LHCN-M2 (cell line): ENCODE measurements at regions not wholly inside any gene's neighbourhood (a gene's known extent, or its start where the extent isn't known, plus 50 kb on each side); places are given as distances from the start of the nearest gene placed in this dataset.
"Not testable (repeated sequence)": the region's sequence is repeated elsewhere in the genome, so short reads cannot be mapped to it uniquely, and the experiment has no call there.

Experiments
- DNase-seq: peaks from one replicate; pipeline ENCODE4 v3.0.0-alpha.2; 2012; ENCODE audit warnings: low read depth

DNA sequence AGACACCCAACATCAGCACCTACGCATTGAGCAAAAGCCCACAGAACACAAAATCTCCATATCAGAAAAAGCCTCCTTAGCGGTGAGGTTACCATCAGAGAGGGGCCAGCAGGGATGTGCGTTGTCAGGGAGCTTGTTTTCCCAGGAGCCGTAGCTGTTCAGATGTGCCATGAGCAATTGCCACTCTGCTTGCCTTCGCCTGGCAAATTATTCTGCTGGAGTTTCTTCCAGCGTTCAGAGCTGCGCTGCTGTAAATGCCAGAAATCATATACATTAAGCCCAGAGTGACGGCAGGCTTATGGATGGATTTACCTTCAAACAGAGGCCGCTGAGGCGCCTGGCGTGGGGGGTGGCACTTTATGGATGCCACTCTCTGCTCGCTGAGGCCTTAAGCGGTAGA, 632.3 kb downstream of the BCOR start:
- no peak for DNase-seq

DNA sequence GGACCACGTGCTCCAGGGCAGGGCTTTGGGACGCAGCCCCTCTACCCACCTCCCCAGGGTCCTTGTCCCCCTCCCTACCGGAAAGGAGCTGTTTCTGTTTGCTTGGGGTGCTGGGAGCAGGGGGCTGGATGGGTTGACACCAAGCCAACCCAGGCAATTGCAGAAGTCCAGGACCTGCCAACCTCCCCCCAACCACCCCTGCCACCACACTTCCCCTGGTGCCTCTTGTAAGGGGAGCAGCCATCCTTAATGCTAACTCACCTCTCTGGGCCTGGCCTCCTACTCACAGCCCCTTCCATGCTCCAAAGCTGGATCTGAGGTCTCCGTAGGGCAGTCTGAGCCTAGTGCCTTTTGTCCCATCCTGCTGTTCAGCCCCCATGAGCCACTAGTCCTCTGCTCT, 631.9 kb downstream of the BCOR start:
- DNase-seq = no peak

DNA sequence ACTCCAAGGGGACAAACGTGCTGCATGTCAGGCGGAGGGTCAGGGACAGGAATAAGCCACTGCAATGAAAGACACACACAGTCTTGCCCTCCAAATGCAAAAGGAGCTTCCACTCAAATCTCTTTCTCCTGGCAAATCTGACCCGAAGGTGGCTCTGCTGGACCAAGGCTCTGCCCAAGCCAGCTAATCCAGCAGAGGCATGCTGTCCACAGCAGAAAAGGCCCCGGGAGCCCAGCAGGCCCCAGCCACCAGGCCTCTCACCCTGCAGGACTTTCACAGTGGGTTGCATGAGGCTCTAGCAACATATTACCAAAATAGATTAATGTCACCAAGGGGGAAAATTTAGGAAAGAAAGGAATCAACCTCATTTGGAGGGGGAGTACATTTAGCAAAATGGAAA, 628.6 kb downstream of the BCOR start:
- DNase-seq = no peak

GRCh38 chrX:39470588-39471407, 627.0 kb downstream of the BCOR start:
- DNase-seq = no peak

DNA sequence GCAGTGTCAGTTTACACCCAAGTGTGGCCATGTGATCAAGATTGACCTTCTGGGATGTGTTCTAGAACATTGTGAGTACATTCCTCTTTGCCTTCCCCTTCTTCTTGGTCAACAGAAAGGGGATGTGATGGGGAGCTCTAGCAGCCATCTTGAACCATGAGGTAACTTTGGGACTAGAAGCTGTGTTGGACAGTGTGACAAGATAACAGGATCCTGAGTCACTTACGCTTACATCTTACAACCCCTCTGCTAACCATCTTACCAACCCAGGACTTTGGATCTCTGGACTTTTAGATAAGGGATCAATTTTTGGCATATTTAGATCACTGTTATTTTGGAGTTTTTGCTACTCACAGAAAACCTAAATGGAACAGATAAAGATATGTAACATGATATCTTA, 625.6 kb downstream of the BCOR start:
- DNase-seq = no peak

DNA sequence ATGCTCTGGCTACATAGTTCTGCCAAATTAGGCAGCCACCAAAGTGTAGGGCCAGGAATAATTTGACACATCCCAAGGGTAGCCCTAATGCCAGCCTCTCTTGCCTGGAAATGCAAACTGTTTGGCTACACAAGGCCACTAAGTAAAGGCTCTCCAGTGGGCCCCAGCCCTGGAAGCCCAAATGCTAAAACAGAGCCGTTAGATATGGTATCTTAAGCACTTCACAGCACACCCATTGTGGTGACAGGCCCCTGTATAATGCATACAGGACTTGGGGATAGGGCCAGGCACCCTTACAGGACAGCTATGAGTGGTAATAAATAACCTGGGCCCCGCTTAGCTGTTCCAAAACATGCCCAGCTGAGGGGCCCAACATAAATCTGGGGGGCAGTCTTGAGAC, 623.9 kb downstream of the BCOR start:
- DNase-seq = no peak

- no peak for DNase-seq
These were observed 622.4 kb downstream of the BCOR start for GRCh38 chrX:39475372-39475771.

DNA sequence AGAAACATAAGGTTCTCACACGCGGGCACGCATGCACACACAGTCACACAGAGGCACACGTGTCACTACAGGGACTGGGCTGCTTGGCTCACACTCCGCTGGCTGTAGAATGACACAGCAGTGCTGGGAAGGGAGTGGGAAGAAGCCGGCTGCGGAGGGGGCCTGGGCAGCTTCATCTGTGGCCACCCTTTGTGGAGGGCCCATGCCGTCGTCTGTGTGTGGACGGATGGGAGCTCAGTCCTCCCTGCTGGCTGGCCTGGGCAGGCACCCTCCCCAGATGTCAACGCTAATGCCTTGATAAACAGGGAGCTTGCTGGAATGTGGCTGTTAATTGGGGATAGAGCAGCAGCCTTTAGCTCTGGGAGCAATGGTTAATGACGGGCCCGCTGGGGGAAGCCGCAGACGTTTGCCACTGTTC, 621.1 kb downstream of the BCOR start:
- no peak for DNase-seq

DNA sequence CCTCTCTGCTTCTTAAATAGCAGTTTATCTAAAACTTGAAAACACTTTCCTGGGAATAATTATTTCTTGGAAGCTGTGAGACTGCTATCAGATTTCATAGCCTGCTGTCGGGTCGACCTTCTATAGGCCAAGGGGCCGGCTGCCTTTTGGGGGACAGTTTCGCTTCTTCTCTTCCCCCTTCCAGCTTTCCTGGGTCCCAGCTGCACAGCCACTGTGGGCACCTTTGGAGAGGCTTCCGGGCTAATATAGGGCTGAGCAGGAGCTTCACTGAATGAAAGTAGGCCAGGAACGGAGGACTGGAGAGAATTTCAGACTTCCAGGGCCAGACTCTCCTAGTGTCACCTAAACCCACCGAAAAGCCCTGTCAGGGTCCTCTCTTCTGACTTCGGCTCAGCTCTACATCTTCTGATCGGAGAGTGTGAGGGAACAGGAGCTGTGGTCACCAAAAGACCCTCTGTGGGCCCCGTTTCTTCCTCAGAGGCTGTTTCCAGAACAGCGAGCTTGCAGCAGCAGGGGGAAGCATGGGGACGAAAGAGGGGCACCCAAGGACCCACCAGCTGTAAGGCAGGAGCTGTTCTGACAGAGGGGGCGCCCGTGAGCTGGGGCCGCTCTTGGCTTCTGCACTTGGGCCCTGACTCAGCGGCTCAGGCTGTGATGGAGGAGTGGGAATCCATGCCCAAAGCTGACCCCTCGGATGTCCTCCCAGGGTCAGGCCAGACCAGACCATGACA, 620.6 kb downstream of the BCOR start:
- no peak for DNase-seq

DNA sequence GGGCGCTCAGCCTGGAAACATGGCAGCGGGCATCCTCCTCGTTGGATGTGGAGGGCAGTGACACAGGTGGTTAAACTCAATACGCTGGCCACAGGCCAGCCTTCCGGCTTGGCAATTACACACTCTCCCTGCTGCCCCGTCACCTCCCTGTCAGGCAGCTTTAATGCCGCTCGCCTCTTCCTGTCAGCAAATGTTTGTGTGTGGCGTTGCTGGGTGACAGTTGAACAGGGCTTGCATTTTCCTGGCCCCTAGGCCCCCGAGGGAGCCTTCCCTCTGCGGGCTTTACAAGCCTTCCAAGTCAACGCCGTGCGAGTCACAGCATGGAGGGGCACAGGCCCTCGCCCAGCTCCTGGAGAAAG, 620.0 kb downstream of the BCOR start:
- no peak for DNase-seq

- DNase-seq = no peak
These were observed 617.9 kb downstream of the BCOR start for GRCh38 chrX:39479856-39480255.

DNA sequence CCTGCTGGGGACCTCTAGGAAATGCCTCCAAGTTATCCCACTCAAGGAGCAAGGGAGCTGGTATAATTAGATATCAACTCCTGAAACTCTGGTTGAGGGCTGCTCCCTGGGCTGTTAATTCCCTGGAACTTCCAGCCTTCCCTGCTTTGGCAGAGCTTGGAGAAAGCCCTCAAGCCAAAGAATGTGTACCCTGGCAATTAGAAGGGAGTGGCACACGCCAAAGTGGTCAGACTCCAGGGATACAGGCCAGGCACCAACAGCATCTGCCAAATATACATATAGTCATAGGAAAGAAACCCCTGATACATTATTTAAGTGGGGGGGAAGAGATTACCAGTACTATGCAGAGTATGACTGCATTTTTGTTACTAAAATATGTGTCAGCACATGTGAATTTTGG, 616.8 kb downstream of the BCOR start:
- DNase-seq = no peak

- no peak for DNase-seq
These were observed 616.1 kb downstream of the BCOR start for GRCh38 chrX:39481621-39482020.

GRCh38 chrX:39484159-39485068, 613.3 kb downstream of the BCOR start:
- DNase-seq = no peak

DNA sequence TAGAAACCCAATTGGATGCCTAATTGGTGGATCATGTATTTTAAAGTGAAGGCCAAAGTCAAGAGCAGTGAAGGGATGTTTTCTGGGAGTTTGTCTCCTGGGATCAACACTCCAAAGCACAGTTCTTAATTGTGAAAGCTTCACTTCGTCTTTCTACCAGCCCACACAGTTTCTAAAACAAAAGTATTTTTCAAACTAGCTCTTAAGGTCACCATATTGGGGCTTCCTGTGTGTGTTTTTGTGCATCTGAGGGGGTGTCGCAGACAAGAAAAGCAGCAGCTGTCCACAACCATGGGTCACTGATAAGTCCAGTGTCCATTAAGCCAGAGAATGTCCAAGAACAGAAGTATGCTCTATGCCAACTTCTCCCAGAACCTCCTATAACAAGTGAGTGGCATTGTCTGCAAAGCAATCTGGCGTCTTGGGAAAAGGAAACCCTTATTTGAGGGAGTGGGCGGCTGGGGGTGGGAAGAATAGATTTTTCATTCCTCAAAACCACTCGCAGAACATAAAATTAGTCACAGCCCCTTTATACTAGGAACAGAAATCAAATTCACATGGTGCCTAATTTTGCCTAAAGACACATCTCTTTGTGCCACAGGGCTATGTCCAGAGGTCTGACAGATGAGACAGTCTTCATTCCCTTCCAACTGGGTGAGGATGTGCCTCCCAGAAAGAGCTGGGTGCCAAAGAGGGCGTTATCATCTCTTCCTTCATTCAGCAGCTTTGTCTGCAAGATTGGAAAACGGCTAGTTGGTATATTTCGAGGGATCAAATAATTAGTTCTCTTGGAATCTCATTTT, 610.4 kb downstream of the BCOR start:
- no peak for DNase-seq

- no peak for DNase-seq
These were observed 609.8 kb downstream of the BCOR start for GRCh38 chrX:39487969-39488330.

- DNase-seq = no peak
These were observed 606.0 kb downstream of the BCOR start for GRCh38 chrX:39491548-39492297.

GRCh38 chrX:39492497-39493162, 605.1 kb downstream of the BCOR start:
- DNase-seq = no peak

DNA sequence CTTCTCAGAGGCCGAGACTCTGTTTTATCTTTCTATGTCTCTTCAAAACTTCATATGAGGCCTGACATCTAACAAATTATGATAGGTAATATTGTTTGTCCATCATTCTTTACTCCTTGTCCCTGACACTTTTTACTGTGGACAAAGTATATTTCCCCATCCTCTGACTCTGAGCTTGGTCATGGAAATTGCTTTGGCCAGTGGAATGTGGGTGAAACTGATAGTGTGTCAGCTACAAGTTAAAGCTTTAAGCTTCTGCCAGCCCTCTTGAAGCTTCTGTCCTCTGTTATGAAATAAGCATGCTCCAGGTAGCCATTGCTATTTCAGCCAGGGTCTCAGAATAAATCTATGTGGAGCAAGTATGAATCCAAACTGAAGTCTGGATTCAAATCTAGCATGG, 604.6 kb downstream of the BCOR start:
- DNase-seq = no peak

- not testable (repeated sequence) for DNase-seq
These were observed 600.6 kb downstream of the BCOR start for GRCh38 chrX:39497117-39497516.
